Caco-2 (cell line): ENCODE measurements at regions not wholly inside any gene's neighbourhood (a gene's known extent, or its start where the extent isn't known, plus 50 kb on each side); places are given as distances from the start of the nearest gene placed in this dataset.

ENCODE experiments used
- BruUV-seq: library from RNA; stranded (reverse); fragments of 400-500 nt; replicated peaks from 2 replicates; lab custom pipeline; 2021; lab: Mats Ljungman, UMichigan
- CTCF ChIA-PET: fragments of 300-600 bp; sonication (Branson Sonifier 250); formaldehyde crosslinking; loops from one replicate; lab custom pipeline; 2022; ENCODE audit warnings: antibody characterized with exemption; lab: Charles Lee
- POLR2A ChIA-PET: fragments of 300-600 bp; sonication (Branson Sonifier 250); formaldehyde crosslinking; loops from one replicate; lab custom pipeline; 2022; ENCODE audit warnings: antibody characterized with exemption; lab: Charles Lee
- DNase-seq, 2 experiments: peaks; one replicate each; pipeline versions ENCODE4 v3.0.0 to v3.0.0-alpha.2; 2020 to 2022
- H3K27me3 ChIP-seq: replicated peaks from 2 replicates; pipeline ENCODE4 v1.6.0; 2011; ENCODE audit warnings: low read length; ENCODE audit not compliant: control insufficient read depth, insufficient read depth
- H3K36me3 ChIP-seq: 2 replicates; pipeline ENCODE4 v1.5.1; 2011; ENCODE audit warnings: low read length; ENCODE audit not compliant: control insufficient read depth, insufficient read depth
- H3K4me1 ChIP-seq: fragments of 250-450 bp; sonication (Bioruptor Pico); 2 replicates; pipeline ENCODE4 v1.5.1; 2020; ENCODE audit warnings: mild to moderate bottlenecking
- H3K4me3 ChIP-seq: 2 replicates; pipeline ENCODE4 v1.5.1; 2011; ENCODE audit warnings: low read depth, mild to moderate bottlenecking, control low read depth, low read length
- H3K9me3 ChIP-seq: fragments of 250-450 bp; sonication (Bioruptor Pico); 2 replicates; pipeline ENCODE4 v1.5.1; 2020; ENCODE audit warnings: mild to moderate bottlenecking, moderate library complexity
- H3K27ac Mint-ChIP-seq: one replicate; pipeline ENCODE4 v1.8.0; 2022; ENCODE audit warnings: mixed read lengths; ENCODE audit not compliant: unreplicated experiment
- H3K27me3 Mint-ChIP-seq: one replicate; pipeline ENCODE4 v1.8.0; 2022; ENCODE audit warnings: mixed read lengths; ENCODE audit not compliant: insufficient read depth, unreplicated experiment
- H3K36me3 Mint-ChIP-seq: one replicate; pipeline ENCODE4 v1.8.0; 2022; ENCODE audit warnings: mild to moderate bottlenecking, mixed read lengths; ENCODE audit not compliant: insufficient read depth, unreplicated experiment
- H3K4me1 Mint-ChIP-seq: one replicate; pipeline ENCODE4 v1.8.0; 2022; ENCODE audit warnings: low read depth, mixed read lengths; ENCODE audit not compliant: unreplicated experiment
- H3K4me3 Mint-ChIP-seq: one replicate; pipeline ENCODE4 v1.8.0; 2022; ENCODE audit warnings: mild to moderate bottlenecking, moderate library complexity, mixed read lengths; ENCODE audit not compliant: unreplicated experiment
- H3K9me3 Mint-ChIP-seq: one replicate; pipeline ENCODE4 v1.8.0; 2022; ENCODE audit warnings: mixed read lengths; ENCODE audit not compliant: unreplicated experiment
- intact Hi-C: fragments of 100-400 bp; cut with micrococcal nuclease; formaldehyde crosslinking; loops from one replicate; pipeline ENCODE4 v1.10.0; 2022; ENCODE audit not compliant: unreplicated experiment
- TF ChIP-seq, protein P1 (sequence below), 2 experiments: fragments of 200-600 bp in 1 of 2; IDR thresholded peaks; 1 replicate in 1 of 2; 2 replicates in 1 of 2; pipeline versions ENCODE4 v1.5.1 to v1.8.0; 2011 to 2022; ENCODE audit warnings: antibody characterized with exemption in 1 of 2, control low read depth in 1 of 2, inconsistent platforms in 1 of 2, low read depth in 1 of 2, low read length in 1 of 2, mild to moderate bottlenecking in 1 of 2, moderate library complexity in 1 of 2; ENCODE audit not compliant: insufficient read depth in 1 of 2, severe bottlenecking in 1 of 2, unreplicated experiment in 1 of 2

DNA sequence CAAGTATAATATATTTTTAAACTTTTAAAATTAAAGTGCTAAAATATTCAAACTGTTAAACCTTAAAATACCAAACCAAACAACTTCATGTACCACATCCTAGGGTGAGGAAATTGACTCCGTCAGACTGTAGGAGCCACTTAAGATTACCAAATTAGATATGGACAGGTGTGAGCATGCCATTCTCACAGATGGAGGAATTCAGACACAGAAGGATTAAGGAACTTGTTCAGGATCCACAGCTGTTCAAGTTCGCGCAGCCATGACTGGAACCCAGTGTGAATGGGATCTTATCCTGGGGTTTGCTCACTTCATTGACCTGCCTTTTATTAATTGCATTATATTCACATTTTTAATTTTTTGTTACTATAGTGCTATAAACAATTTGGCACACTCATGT is 224.9 kb upstream of the PCDH7 start:
- H3K4me3 Mint-ChIP-seq: no peak overlapping the region
- Histone ChIP-seq H3K36me3 (no peaks in the 10 kb centered on the region), H3K4me3 (no peak overlapping the region), H3K4me1 (no peaks in the 10 kb centered on the region), H3K27me3 (no peaks in the 10 kb centered on the region), H3K9me3 (no peaks in the 10 kb centered on the region)
- ChIA-PET POLR2A (no interaction called here), CTCF (no interaction called here)
- no peak for DNase-seq
- intact Hi-C loops: no loop called here
- no peaks in the 10 kb centered on the region for H3K36me3 Mint-ChIP-seq
- no peaks in the 10 kb centered on the region for H3K4me1 Mint-ChIP-seq
- no peak overlapping the region for H3K27ac Mint-ChIP-seq
- no peaks in the 10 kb centered on the region for H3K9me3 Mint-ChIP-seq
- H3K27me3 Mint-ChIP-seq: peaks cover 2% of the 10 kb centered on the region
- TF ChIP-seq, protein P1, sequence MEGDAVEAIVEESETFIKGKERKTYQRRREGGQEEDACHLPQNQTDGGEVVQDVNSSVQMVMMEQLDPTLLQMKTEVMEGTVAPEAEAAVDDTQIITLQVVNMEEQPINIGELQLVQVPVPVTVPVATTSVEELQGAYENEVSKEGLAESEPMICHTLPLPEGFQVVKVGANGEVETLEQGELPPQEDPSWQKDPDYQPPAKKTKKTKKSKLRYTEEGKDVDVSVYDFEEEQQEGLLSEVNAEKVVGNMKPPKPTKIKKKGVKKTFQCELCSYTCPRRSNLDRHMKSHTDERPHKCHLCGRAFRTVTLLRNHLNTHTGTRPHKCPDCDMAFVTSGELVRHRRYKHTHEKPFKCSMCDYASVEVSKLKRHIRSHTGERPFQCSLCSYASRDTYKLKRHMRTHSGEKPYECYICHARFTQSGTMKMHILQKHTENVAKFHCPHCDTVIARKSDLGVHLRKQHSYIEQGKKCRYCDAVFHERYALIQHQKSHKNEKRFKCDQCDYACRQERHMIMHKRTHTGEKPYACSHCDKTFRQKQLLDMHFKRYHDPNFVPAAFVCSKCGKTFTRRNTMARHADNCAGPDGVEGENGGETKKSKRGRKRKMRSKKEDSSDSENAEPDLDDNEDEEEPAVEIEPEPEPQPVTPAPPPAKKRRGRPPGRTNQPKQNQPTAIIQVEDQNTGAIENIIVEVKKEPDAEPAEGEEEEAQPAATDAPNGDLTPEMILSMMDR (IDR thresholded peaks at IDR 0.05; ENCODE audit: insufficient read depth in 1 of 2, low read depth in 1 of 2, low read length in 1 of 2, severe bottlenecking in 1 of 2, unreplicated experiment in 1 of 2): no peak
- no TSS peak for BruUV-seq

DNA sequence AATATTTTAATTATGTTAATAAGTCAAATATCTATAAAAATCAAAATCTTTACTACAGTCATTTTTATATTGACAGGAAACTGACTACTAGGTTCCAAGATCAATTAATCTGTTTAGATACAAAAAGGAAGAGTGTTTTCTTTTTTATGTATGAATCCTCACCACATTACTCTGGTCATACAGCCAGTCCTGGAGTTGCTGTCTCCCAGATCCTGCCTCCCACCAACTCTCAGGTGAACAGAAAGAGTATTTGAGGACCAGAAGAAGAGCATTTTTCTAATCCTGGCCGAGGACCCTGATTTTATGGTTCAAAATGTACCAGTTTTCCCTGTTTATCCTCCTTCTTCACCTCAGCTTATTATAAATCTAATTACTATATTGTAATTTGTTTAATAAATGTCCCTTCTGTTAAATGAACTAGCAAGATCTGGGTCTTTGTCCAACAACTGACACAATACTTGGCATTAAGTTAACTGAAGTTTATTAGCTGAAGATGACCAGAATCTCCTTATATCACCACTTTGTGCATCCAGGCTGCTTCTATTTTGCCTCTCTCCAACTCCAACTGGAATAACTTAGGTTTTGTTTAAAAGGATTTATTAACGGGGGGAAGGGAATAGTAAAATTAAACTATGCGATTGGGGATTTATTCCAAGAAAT is 224.4 kb upstream of the PCDH7 start:
- no peaks in the 10 kb centered on the region for H3K27me3 ChIP-seq
- H3K27ac Mint-ChIP-seq: no peak overlapping the region
- POLR2A ChIA-PET: no interaction called here
- H3K4me1 ChIP-seq: no peaks in the 10 kb centered on the region
- no TSS peak for BruUV-seq
- peaks cover 2% of the 10 kb centered on the region for H3K27me3 Mint-ChIP-seq
- no peaks in the 10 kb centered on the region for H3K9me3 Mint-ChIP-seq
- TF ChIP-seq, protein P1 (IDR thresholded peaks at IDR 0.05; ENCODE audit: insufficient read depth in 1 of 2, low read depth in 1 of 2, low read length in 1 of 2, severe bottlenecking in 1 of 2, unreplicated experiment in 1 of 2): no peak
- no peaks in the 10 kb centered on the region for H3K36me3 Mint-ChIP-seq
- H3K4me3 ChIP-seq: no peak overlapping the region
- no peaks in the 10 kb centered on the region for H3K36me3 ChIP-seq
- intact Hi-C loops: no loop called here
- CTCF ChIA-PET: no interaction called here
- H3K4me1 Mint-ChIP-seq: no peaks in the 10 kb centered on the region
- no peaks in the 10 kb centered on the region for H3K9me3 ChIP-seq
- DNase-seq: no peak
- H3K4me3 Mint-ChIP-seq: no peak overlapping the region

DNA sequence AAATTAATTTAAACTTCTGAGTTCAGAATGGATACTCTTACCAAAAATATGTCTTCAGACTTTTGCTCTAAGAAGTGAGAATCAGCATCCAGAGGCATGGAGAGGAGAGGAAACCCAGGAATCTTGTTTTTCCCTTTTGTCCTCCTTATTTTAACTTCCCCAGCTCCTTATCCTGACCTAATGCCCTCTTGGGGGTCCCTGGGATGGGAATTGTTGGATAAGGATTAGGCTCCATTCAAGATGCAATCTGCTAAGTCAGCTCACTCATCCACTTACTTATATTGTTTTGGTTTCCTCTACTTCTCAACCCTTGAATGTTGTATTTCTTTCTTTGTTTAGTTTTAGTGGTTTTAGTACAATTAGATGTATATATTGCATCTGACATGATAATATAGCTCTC is 208.4 kb upstream of the PCDH7 start:
- H3K36me3 ChIP-seq: no peaks in the 10 kb centered on the region
- Mint-ChIP-seq H3K36me3 (no peaks in the 10 kb centered on the region), H3K27ac (no peak overlapping the region), H3K9me3 (no peaks in the 10 kb centered on the region), H3K27me3 (no peaks in the 10 kb centered on the region), H3K4me3 (no peak overlapping the region), H3K4me1 (no peaks in the 10 kb centered on the region)
- ChIA-PET POLR2A (no interaction called here), CTCF (no interaction called here)
- no peak overlapping the region for H3K4me3 ChIP-seq
- TF ChIP-seq, protein P1 (IDR thresholded peaks at IDR 0.05; ENCODE audit: insufficient read depth in 1 of 2, low read depth in 1 of 2, low read length in 1 of 2, severe bottlenecking in 1 of 2, unreplicated experiment in 1 of 2): no peak
- DNase-seq: no peak
- no peaks in the 10 kb centered on the region for H3K27me3 ChIP-seq
- intact Hi-C loops: no loop called here
- no peaks in the 10 kb centered on the region for H3K4me1 ChIP-seq
- H3K9me3 ChIP-seq: no peaks in the 10 kb centered on the region
- no TSS peak for BruUV-seq
